MM.1S (cell line): ENCODE measurements at regions not wholly inside any gene's neighbourhood (a gene's known extent, or its start where the extent isn't known, plus 50 kb on each side); places are given as distances from the start of the nearest gene placed in this dataset.

Experiments
- EZH2phosphoT487 ChIP-seq: fragments of 300-600 bp; sonication (generic); IDR thresholded peaks from 2 replicates; pipeline ENCODE4 v1.6.1; 2018; ENCODE audit warnings: antibody characterized with exemption, low read length
- TF ChIP-seq, protein P1 (sequence below): fragments of 300-600 bp; sonication (generic); IDR thresholded peaks from 2 replicates; pipeline ENCODE4 v1.5.1; 2016; ENCODE audit warnings: antibody characterized with exemption, low read length, mixed read lengths

- TF ChIP-seq, protein P1, sequence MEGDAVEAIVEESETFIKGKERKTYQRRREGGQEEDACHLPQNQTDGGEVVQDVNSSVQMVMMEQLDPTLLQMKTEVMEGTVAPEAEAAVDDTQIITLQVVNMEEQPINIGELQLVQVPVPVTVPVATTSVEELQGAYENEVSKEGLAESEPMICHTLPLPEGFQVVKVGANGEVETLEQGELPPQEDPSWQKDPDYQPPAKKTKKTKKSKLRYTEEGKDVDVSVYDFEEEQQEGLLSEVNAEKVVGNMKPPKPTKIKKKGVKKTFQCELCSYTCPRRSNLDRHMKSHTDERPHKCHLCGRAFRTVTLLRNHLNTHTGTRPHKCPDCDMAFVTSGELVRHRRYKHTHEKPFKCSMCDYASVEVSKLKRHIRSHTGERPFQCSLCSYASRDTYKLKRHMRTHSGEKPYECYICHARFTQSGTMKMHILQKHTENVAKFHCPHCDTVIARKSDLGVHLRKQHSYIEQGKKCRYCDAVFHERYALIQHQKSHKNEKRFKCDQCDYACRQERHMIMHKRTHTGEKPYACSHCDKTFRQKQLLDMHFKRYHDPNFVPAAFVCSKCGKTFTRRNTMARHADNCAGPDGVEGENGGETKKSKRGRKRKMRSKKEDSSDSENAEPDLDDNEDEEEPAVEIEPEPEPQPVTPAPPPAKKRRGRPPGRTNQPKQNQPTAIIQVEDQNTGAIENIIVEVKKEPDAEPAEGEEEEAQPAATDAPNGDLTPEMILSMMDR = no peak
- TF ChIP-seq EZH2phosphoT487 = no peak
Measured at GRCh38 chr17:34780438-34780837, 180.8 kb downstream of the CCT6B start.
